K562 (cell line): ENCODE measurements at regions not wholly inside any gene's neighbourhood (a gene's known extent, or its start where the extent isn't known, plus 50 kb on each side); places are given as distances from the start of the nearest gene placed in this dataset.

Experiments used
- CEBPB ChIP-seq: fragments of 450-650 bp; IDR thresholded peaks from 2 replicates; pipeline ENCODE4 v1.6.1; 2016; ENCODE audit warnings: missing genetic modification characterization, missing compliant biosample characterization
- FOS ChIP-seq: IDR thresholded peaks from 3 replicates; pipeline ENCODE4 v1.6.1; 2011; ENCODE audit not compliant: insufficient read length; ENCODE audit errors: extremely low read depth
- HCFC1 ChIP-seq: IDR thresholded peaks from 2 replicates; pipeline ENCODE4 v1.6.1; 2012; ENCODE audit warnings: low read depth, low read length, improper control_type of control experiment
- MGA ChIP-seq: fragments of 450-650 bp; IDR thresholded peaks from 2 replicates; pipeline ENCODE4 v1.6.1; 2016; ENCODE audit warnings: mild to moderate bottlenecking, moderate library complexity
- NFE2L1 ChIP-seq: fragments of 450-650 bp; IDR thresholded peaks from 2 replicates; pipeline ENCODE4 v1.6.1; 2016; ENCODE audit warnings: missing genetic modification characterization, low read depth, mild to moderate bottlenecking, missing compliant biosample characterization, moderate library complexity, borderline replicate concordance
- RCOR1 ChIP-seq, 2 experiments: IDR thresholded peaks; 2 replicates each; pipeline ENCODE4 v1.6.1; 2012; ENCODE audit warnings: low read depth in 2 of 2, low read length in 2 of 2, borderline replicate concordance in 1 of 2, improper control_type of control experiment in 1 of 2
- RERE ChIP-seq: sonication (generic); formaldehyde crosslinking; IDR thresholded peaks from 2 replicates; pipeline ENCODE4 v1.8.0; 2023; ENCODE audit warnings: missing genetic modification reagents, mild to moderate bottlenecking, borderline replicate concordance
- SREBF1 ChIP-seq: fragments of 150-350 bp; IDR thresholded peaks from 2 replicates; pipeline ENCODE4 v1.6.1; 2014; ENCODE audit warnings: antibody characterized with exemption, low read depth, low read length, borderline replicate concordance
- ZBTB17 ChIP-seq: fragments of 450-650 bp; formaldehyde crosslinking; IDR thresholded peaks from 2 replicates; pipeline ENCODE4 v1.4.0; 2020; ENCODE audit warnings: mild to moderate bottlenecking

- no peak for TF ChIP-seq FOS
- TF ChIP-seq RERE = no peak
- peak; percentile 82 for TF ChIP-seq MGA
- peak; percentile 64 to 86; a peak in 3 of 4 replicates for TF ChIP-seq RCOR1 (IDR thresholded peaks at IDR 0.05; ENCODE audit: borderline replicate concordance in 1 of 2, low read depth in 2 of 2, low read length in 2 of 2)
- TF ChIP-seq CEBPB (tag) = peak; percentile 32; the same call in 1 of the 2 replicates
- TF ChIP-seq SREBF1 = no peak
- TF ChIP-seq NFE2L1 (tag) = no peak
- TF ChIP-seq ZBTB17 = peak; percentile 59; the same call in 1 of the 2 replicates
- TF ChIP-seq HCFC1 = no peak
These were observed 62.9 kb upstream of the ZEB2 start (continued) for GRCh38 chr2:144582651-144583380.
